OCI-LY3 (cell line): ENCODE measurements at regions not wholly inside any gene's neighbourhood (a gene's known extent, or its start where the extent isn't known, plus 50 kb on each side); places are given as distances from the start of the nearest gene placed in this dataset.

Experiments
- H2AFZ ChIP-seq: fragments of 200-600, 300-600 bp; shearing (Covaris generic); 2 replicates; pipeline ENCODE4 v1.6.0; 2014; ENCODE audit warnings: antibody characterized with exemption, low read depth, low read length
- H3K27ac ChIP-seq: fragments of 200-600, 300-600 bp; sonication (generic); 2 replicates; pipeline ENCODE4 v1.5.1; 2014; ENCODE audit warnings: mild to moderate bottlenecking, low read length, moderate library complexity, mixed read lengths
- H3K27me3 ChIP-seq: fragments of 200-600, 300-600 bp; sonication (generic); 2 replicates; pipeline ENCODE4 v1.6.1; 2014; ENCODE audit warnings: low read depth, low read length, mixed read lengths
- H3K36me3 ChIP-seq: fragments of 200-600, 300-600 bp; sonication (generic); replicated peaks from 2 replicates; pipeline ENCODE3; 2014; ENCODE audit warnings: low read depth, low read length, mixed read lengths
- H3K4me1 ChIP-seq: fragments of 300-600, 200-600 bp; sonication (generic); 2 replicates; pipeline ENCODE4 v1.6.1; 2014; ENCODE audit warnings: low read length, mixed read lengths
- H3K4me2 ChIP-seq: fragments of 200-600, 300-600 bp; sonication (generic); 2 replicates; pipeline ENCODE4 v1.6.1; 2014; ENCODE audit warnings: low read length, mixed read lengths
- H3K4me3 ChIP-seq: fragments of 300-600, 200-600 bp; sonication (generic); 2 replicates; pipeline ENCODE4 v1.5.1; 2014; ENCODE audit warnings: antibody characterized with exemption, mild to moderate bottlenecking, low read length, moderate library complexity
- H3K79me2 ChIP-seq: fragments of 300-600, 200-600 bp; shearing (Covaris generic); 2 replicates; pipeline ENCODE4 v1.6.1; 2014; ENCODE audit warnings: mild to moderate bottlenecking, low read length, mixed read lengths
- H3K9ac ChIP-seq: fragments of 300-600, 200-600 bp; shearing (Covaris generic); 2 replicates; pipeline ENCODE4 v1.6.0; 2014; ENCODE audit warnings: mild to moderate bottlenecking, low read length, moderate library complexity
- H3K9me3 ChIP-seq: fragments of 200-600, 300-600 bp; shearing (Covaris generic); 2 replicates; pipeline ENCODE4 v1.6.1; 2014; ENCODE audit warnings: low read length, mixed read lengths; ENCODE audit not compliant: insufficient read depth
- H4K20me1 ChIP-seq: fragments of 200-600, 300-600 bp; sonication (generic); 2 replicates; pipeline ENCODE4 v1.6.1; 2016; ENCODE audit warnings: low read length, mixed read lengths; ENCODE audit not compliant: insufficient read depth
- EZH2phosphoT487 ChIP-seq: fragments of 200-600 bp; shearing (Covaris generic); IDR thresholded peaks from 2 replicates; pipeline ENCODE4 v1.6.1; 2018; ENCODE audit warnings: antibody characterized with exemption, mixed run types, low read depth
- TF ChIP-seq, protein P1 (sequence below): fragments of 200-600, 300-600 bp; sonication (generic); IDR thresholded peaks from 2 replicates; pipeline ENCODE4 v1.5.1; 2014; ENCODE audit warnings: antibody characterized with exemption, low read length, low read depth

DNA sequence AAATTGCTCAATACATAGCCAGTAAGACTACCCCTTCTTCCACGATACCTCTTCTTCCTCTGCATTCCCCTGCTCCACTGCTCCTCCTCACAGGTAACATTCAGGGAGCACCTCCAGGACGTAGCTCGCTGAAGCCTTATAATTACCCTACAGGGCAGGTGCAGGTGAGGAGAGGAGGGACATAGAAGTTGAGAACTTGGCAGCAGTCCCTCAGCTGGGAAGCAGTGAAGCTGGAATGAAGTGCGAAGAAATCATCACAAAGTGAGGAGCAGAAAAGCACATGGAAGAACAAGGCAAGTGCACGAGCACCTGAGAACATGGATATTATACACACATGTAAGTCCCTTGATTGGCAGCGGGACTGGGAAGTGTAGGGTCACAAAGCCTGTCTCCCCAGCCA is 118.2 kb downstream of the HSD17B3 start:
- TF ChIP-seq, protein P1, sequence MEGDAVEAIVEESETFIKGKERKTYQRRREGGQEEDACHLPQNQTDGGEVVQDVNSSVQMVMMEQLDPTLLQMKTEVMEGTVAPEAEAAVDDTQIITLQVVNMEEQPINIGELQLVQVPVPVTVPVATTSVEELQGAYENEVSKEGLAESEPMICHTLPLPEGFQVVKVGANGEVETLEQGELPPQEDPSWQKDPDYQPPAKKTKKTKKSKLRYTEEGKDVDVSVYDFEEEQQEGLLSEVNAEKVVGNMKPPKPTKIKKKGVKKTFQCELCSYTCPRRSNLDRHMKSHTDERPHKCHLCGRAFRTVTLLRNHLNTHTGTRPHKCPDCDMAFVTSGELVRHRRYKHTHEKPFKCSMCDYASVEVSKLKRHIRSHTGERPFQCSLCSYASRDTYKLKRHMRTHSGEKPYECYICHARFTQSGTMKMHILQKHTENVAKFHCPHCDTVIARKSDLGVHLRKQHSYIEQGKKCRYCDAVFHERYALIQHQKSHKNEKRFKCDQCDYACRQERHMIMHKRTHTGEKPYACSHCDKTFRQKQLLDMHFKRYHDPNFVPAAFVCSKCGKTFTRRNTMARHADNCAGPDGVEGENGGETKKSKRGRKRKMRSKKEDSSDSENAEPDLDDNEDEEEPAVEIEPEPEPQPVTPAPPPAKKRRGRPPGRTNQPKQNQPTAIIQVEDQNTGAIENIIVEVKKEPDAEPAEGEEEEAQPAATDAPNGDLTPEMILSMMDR, result no peak
- TF ChIP-seq EZH2phosphoT487, result no peak
- Histone ChIP-seq H2AFZ (no peak overlapping the region), H3K9me3 (0 out of 2 replicates have a peak, but pooled peaks cover 3% of the 10 kb centered on the region), H3K4me3 (no peak overlapping the region), H3K27ac (no peak overlapping the region), H3K79me2 (no peaks in the 10 kb centered on the region), H3K27me3 (peaks cover 17% of the 10 kb centered on the region; the same call in 1 of the 2 replicates), H3K36me3 (no peaks in the 10 kb centered on the region), H4K20me1 (no peaks in the 10 kb centered on the region), H3K4me1 (no peaks in the 10 kb centered on the region), H3K4me2 (no peak overlapping the region), H3K9ac (no peak overlapping the region)

DNA sequence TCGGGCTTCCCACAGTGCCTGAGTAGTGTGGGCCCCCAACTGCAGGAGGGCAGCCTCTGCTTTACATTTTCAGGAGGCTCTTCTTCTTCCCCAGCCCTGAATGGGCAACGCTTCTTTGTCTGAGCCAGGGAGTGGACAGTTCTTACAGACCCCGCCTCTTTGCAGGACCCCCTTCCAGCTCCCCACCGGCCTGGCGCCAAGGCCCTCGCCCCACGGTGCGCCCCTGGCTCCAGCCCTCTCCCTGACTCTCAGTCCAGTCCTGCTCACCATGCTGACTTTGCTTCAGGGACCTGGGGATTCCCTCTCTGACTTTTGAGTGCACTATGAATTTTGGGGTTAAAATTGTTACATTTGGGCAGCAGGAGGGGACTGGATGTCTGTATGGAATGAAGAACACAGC is 123.8 kb downstream of the HSD17B3 start:
- H3K4me2 ChIP-seq, result no peak overlapping the region
- H2AFZ ChIP-seq, result no peak overlapping the region
- TF ChIP-seq, protein P1, result no peak
- no peak for TF ChIP-seq EZH2phosphoT487
- no peak overlapping the region for H3K27ac ChIP-seq
- H3K79me2 ChIP-seq, result no peaks in the 10 kb centered on the region
- H3K4me1 ChIP-seq, result no peaks in the 10 kb centered on the region
- no peak overlapping the region for H3K4me3 ChIP-seq
- no peaks in the 10 kb centered on the region for H4K20me1 ChIP-seq
- peaks cover 31% of the 10 kb centered on the region for H3K27me3 ChIP-seq
- no peak overlapping the region for H3K9ac ChIP-seq
- no peaks in the 10 kb centered on the region for H3K36me3 ChIP-seq
- no peaks in the 10 kb centered on the region for H3K9me3 ChIP-seq

DNA sequence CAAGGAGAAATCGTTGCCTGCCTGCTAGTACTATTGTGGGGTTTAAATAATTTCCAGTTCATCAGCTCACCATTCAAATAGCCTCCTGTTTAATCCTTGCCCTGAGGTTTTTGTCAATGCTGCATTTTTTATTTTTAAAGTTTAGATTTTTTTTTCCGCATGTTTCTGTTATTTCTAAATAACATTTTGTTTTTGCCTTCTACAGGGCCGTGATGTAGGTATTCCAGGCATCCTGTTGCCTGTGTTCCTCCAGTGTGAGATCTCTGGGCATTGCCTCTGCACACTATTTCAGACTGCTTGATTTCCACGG is 124.3 kb downstream of the HSD17B3 start:
- H3K36me3 ChIP-seq, result no peaks in the 10 kb centered on the region
- no peak overlapping the region for H3K27ac ChIP-seq
- no peak overlapping the region for H3K4me3 ChIP-seq
- H3K4me2 ChIP-seq, result no peak overlapping the region
- TF ChIP-seq, protein P1, result no peak
- TF ChIP-seq EZH2phosphoT487, result no peak
- H3K79me2 ChIP-seq, result no peaks in the 10 kb centered on the region
- no peaks in the 10 kb centered on the region for H3K9me3 ChIP-seq
- H3K9ac ChIP-seq, result no peak overlapping the region
- no peaks in the 10 kb centered on the region for H3K4me1 ChIP-seq
- no peaks in the 10 kb centered on the region for H4K20me1 ChIP-seq
- H2AFZ ChIP-seq, result no peak overlapping the region
- peaks cover 26% of the 10 kb centered on the region for H3K27me3 ChIP-seq

DNA sequence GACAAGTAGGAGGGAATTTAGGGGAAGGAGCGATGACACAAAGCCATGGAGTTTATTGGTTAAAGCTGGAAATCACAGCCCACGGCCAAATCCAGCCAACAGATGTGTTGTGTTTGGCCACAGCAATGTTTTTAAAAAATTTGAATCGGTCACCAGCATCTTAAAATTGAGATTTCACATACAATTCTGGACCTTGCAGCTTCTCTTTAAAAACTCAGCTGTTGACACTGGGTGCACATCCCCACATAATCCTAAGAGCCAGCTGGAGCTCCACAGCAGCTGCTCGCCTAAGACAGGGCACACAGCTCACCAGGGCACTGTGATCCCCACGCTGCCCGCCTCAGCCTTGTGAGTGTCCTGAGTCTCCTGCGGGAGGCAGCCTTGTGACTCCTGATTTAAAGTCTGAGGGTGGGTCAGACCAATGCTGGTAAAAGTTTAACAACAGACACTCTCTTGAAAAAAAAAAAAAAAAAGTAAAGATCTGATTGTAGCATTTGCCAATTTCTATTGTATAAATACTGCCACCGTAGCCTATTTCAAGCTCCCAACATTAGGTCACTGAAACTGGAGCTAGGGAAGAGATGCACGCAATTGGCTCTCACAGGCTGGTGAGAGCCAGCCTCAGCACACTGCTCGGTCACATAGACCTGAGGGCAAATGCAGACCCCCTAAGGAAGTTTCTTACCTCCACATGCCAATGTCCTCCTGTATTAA is 124.8 kb downstream of the HSD17B3 start:
- Histone ChIP-seq H2AFZ (no peak overlapping the region), H3K36me3 (no peaks in the 10 kb centered on the region), H3K27ac (no peak overlapping the region), H3K9me3 (no peaks in the 10 kb centered on the region), H3K79me2 (no peaks in the 10 kb centered on the region), H4K20me1 (no peaks in the 10 kb centered on the region), H3K4me1 (no peaks in the 10 kb centered on the region), H3K27me3 (peaks cover 24% of the 10 kb centered on the region), H3K9ac (no peak overlapping the region), H3K4me3 (no peak overlapping the region), H3K4me2 (no peak overlapping the region)
- TF ChIP-seq, protein P1, result no peak
- no peak for TF ChIP-seq EZH2phosphoT487
